ENCODE measurements at regions not wholly inside any gene's neighbourhood (a gene's known extent, or its start where the extent isn't known, plus 50 kb on each side); places are given as distances from the start of the nearest gene placed in this dataset.

- TF ChIP-seq, protein P1, sequence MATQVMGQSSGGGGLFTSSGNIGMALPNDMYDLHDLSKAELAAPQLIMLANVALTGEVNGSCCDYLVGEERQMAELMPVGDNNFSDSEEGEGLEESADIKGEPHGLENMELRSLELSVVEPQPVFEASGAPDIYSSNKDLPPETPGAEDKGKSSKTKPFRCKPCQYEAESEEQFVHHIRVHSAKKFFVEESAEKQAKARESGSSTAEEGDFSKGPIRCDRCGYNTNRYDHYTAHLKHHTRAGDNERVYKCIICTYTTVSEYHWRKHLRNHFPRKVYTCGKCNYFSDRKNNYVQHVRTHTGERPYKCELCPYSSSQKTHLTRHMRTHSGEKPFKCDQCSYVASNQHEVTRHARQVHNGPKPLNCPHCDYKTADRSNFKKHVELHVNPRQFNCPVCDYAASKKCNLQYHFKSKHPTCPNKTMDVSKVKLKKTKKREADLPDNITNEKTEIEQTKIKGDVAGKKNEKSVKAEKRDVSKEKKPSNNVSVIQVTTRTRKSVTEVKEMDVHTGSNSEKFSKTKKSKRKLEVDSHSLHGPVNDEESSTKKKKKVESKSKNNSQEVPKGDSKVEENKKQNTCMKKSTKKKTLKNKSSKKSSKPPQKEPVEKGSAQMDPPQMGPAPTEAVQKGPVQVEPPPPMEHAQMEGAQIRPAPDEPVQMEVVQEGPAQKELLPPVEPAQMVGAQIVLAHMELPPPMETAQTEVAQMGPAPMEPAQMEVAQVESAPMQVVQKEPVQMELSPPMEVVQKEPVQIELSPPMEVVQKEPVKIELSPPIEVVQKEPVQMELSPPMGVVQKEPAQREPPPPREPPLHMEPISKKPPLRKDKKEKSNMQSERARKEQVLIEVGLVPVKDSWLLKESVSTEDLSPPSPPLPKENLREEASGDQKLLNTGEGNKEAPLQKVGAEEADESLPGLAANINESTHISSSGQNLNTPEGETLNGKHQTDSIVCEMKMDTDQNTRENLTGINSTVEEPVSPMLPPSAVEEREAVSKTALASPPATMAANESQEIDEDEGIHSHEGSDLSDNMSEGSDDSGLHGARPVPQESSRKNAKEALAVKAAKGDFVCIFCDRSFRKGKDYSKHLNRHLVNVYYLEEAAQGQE (IDR thresholded peaks at IDR 0.05; ENCODE audit: low read depth, low read length): no peak
- TF ChIP-seq BCL11A (IDR thresholded peaks at IDR 0.05; ENCODE audit: low read depth, low read length) (0 out of 2 replicates have a peak, but pooled peaks have one; percentile 5), RB1 (IDR thresholded peaks at IDR 0.05; ENCODE audit: borderline replicate concordance) (no peak; the same call in 1 of the 2 replicates), IKZF1 (conservative IDR thresholded peaks at IDR 0.05) (peak; percentile 75), BHLHE40 (IDR thresholded peaks at IDR 0.05; ENCODE audit: borderline replicate concordance in 1 of 2, low read depth in 2 of 2, low read length in 1 of 2) (0 out of 4 replicates have a peak, but pooled peaks of 1 of the 2 experiments have one; percentile 7), ZBTB33 (IDR thresholded peaks at IDR 0.05) (no peak), SMARCA5 (IDR thresholded peaks at IDR 0.05) (no peak), ZNF622 (IDR thresholded peaks at IDR 0.05) (no peak), RUNX3 (IDR thresholded peaks at IDR 0.05; ENCODE audit: low read length) (peak; percentile 87), NR2C2 (IDR thresholded peaks at IDR 0.05; ENCODE audit: borderline replicate concordance, control insufficient read depth, insufficient read length, low read depth) (no peak), SRF (IDR thresholded peaks at IDR 0.05; ENCODE audit: low read depth in 2 of 2, low read length in 2 of 2) (no peak), SPI1 (IDR thresholded peaks at IDR 0.05; ENCODE audit: borderline replicate concordance, insufficient read depth, low read depth, low read length) (peak; percentile 65; the same call in 1 of the 2 replicates), ZBTB40 (IDR thresholded peaks at IDR 0.05; ENCODE audit: borderline replicate concordance) (no peak; the same call in 1 of the 2 replicates), GATAD2B (conservative IDR thresholded peaks at IDR 0.05; ENCODE audit: low read depth) (peak; percentile 19; the same call in 1 of the 2 replicates)
- TF ChIP-seq, protein P2, sequence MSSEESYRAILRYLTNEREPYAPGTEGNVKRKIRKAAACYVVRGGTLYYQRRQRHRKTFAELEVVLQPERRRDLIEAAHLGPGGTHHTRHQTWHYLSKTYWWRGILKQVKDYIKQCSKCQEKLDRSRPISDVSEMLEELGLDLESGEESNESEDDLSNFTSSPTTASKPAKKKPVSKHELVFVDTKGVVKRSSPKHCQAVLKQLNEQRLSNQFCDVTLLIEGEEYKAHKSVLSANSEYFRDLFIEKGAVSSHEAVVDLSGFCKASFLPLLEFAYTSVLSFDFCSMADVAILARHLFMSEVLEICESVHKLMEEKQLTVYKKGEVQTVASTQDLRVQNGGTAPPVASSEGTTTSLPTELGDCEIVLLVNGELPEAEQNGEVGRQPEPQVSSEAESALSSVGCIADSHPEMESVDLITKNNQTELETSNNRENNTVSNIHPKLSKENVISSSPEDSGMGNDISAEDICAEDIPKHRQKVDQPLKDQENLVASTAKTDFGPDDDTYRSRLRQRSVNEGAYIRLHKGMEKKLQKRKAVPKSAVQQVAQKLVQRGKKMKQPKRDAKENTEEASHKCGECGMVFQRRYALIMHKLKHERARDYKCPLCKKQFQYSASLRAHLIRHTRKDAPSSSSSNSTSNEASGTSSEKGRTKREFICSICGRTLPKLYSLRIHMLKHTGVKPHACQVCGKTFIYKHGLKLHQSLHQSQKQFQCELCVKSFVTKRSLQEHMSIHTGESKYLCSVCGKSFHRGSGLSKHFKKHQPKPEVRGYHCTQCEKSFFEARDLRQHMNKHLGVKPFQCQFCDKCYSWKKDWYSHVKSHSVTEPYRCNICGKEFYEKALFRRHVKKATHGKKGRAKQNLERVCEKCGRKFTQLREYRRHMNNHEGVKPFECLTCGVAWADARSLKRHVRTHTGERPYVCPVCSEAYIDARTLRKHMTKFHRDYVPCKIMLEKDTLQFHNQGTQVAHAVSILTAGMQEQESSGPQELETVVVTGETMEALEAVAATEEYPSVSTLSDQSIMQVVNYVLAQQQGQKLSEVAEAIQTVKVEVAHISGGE (CRISPR knock-in tag; IDR thresholded peaks at IDR 0.05): no peak
These were observed 132.2 kb downstream of the ADSS2 start (continued) for GRCh38 chr1:244319283-244320132.
